HUES48 (cell line): ENCODE measurements at regions not wholly inside any gene's neighbourhood (a gene's known extent, or its start where the extent isn't known, plus 50 kb on each side); places are given as distances from the start of the nearest gene placed in this dataset.

Source experiments
- H3K27ac ChIP-seq: one replicate; pipeline ENCODE4 v1.7.0; 2013; ENCODE audit warnings: low read depth, low read length, inconsistent platforms
- H3K27me3 ChIP-seq: 2 replicates; pipeline ENCODE4 v1.6.1; 2013; ENCODE audit warnings: mild to moderate bottlenecking, low read length; ENCODE audit not compliant: control insufficient read depth, insufficient read depth
- H3K36me3 ChIP-seq: 2 replicates; pipeline ENCODE4 v1.6.1; 2013; ENCODE audit warnings: low read length; ENCODE audit not compliant: control insufficient read depth, insufficient read depth
- H3K4me1 ChIP-seq: 2 replicates; pipeline ENCODE4 v1.6.1; 2013; ENCODE audit warnings: mild to moderate bottlenecking, low read length; ENCODE audit not compliant: control insufficient read depth, insufficient read depth
- H3K4me3 ChIP-seq: 2 replicates; pipeline ENCODE4 v1.5.1; 2013; ENCODE audit warnings: mild to moderate bottlenecking, low read depth, low read length
- H3K9ac ChIP-seq: 2 replicates; pipeline ENCODE4 v1.6.1; 2013; ENCODE audit warnings: mild to moderate bottlenecking, low read depth, low read length, moderate library complexity
- H3K9me3 ChIP-seq: 2 replicates; pipeline ENCODE4 v1.6.1; 2013; ENCODE audit warnings: low read length; ENCODE audit not compliant: control insufficient read depth, insufficient read depth

DNA sequence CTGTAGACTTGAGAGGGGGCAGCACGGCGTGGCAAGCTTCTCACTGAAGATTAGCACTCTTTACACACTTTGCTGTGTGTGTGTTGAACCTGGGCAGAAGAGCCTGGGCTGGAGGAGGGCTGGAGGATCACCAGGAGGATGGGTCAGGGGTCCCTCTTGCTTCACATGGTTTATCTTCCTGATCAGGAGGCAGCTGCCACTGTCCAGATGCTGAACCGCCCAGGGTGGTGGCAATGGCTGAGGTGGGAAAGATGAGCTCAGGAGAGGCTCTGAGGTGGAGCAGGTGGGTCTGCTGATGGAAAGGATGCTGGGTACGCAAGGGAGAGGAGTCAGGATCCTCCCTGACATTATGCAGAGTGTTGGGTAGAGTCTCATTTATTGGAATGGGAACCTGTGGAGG lies 191.5 kb downstream of the RAMP3 start:
- Histone ChIP-seq H3K9ac (no peak overlapping the region), H3K9me3 (no peaks in the 10 kb centered on the region), H3K27me3 (no peaks in the 10 kb centered on the region), H3K36me3 (no peaks in the 10 kb centered on the region), H3K4me1 (0 out of 2 replicates have a peak, but pooled peaks cover 3% of the 10 kb centered on the region), H3K4me3 (no peak overlapping the region), H3K27ac (no peak overlapping the region)

DNA sequence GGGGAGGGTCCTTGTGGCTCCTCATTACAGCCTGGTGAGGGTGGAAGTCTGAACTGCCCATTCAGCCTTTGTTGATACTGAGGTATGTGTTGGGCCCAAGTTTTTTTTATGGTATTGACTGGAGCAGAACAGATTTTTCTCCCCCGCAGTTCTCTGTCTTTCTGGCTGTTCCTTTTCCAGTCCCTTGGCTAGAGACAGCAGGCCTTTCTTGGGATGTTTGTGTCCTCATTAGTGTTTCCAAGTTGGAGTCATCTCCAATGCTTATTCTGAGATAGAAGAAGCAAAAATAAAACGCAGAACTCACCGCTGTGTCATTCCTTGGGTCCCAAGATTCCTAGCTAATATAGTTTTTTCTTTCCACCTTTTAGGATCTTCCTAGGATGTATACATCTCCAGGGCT lies 193.3 kb downstream of the RAMP3 start:
- Histone ChIP-seq H3K27ac (no peak overlapping the region), H3K4me1 (0 out of 2 replicates have a peak, but pooled peaks cover 3% of the 10 kb centered on the region), H3K9ac (no peak overlapping the region)

DNA sequence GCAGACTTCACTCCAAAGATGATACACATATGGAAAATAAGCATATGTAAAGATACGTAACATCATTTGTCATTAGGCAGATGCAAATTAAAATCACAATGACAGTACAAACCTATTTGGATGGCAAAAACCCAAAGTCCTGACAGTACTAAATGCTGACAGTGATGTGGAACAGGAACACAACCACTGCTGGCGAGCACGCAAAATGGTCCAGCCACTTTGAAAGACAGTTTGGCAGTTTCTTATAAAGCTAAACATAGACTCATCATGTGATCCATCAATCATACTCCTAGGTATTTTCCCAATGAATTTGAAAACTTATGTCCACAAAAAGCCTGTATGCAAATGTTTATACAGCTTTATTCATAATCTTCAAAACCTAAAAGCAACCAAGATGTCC lies 200.7 kb downstream of the RAMP3 start:
- Histone ChIP-seq H3K9me3 (no peaks in the 10 kb centered on the region), H3K36me3 (no peaks in the 10 kb centered on the region), H3K4me1 (no peaks in the 10 kb centered on the region), H3K4me3 (no peak overlapping the region), H3K9ac (no peak overlapping the region), H3K27ac (no peak overlapping the region), H3K27me3 (no peaks in the 10 kb centered on the region)

More for the DNA sequence above, 193.3 kb downstream of the RAMP3 start:
- no peaks in the 10 kb centered on the region for H3K27me3 ChIP-seq
- H3K4me3 ChIP-seq = no peak overlapping the region
- no peaks in the 10 kb centered on the region for H3K36me3 ChIP-seq
- no peaks in the 10 kb centered on the region for H3K9me3 ChIP-seq

DNA sequence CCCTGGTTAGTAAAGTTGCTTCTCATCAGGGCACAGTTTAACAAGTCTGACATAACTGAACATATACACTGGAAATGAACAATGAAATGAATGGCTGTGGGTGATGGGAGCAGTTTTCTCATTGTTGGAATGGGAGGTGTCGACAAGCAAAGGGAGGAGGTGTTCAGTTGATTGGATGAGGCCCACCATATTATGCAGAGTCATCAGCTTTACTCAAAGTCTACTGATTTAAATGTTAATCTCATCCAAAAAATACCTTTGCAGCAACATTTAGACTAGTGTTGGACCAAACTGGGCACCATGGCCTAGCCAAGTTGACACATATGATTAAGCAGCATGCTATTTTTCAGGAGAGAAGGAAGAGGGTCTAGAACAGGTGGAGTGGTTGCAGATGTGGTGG lies 201.7 kb downstream of the RAMP3 start:
- Histone ChIP-seq H3K4me3 (no peak overlapping the region), H3K9me3 (no peaks in the 10 kb centered on the region)

DNA sequence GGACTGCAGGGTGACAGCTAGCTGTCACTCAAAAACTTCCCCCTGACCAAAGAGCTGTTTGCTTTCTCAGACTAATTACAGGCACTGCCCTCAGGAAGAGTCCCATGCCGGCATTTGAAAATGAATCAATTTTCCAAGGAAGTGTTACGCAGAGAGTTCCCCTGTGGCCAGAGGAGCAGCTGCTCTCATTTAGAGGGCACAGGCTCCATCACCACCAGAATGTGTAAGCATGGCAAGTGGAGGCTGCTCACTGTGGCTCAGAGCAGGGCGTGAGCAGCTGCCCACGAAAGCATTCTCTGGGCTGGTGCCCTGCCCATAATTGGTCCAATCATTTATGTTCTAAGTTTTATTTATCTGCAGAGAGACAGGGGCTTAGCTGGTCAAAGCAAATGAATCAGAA lies 202.2 kb downstream of the RAMP3 start:
- H3K27ac ChIP-seq = no peak overlapping the region
- H3K9me3 ChIP-seq = no peaks in the 10 kb centered on the region
- no peak overlapping the region for H3K9ac ChIP-seq
- H3K36me3 ChIP-seq = no peaks in the 10 kb centered on the region
- H3K27me3 ChIP-seq = no peaks in the 10 kb centered on the region
- H3K4me1 ChIP-seq = no peaks in the 10 kb centered on the region
- no peak overlapping the region for H3K4me3 ChIP-seq

More for the DNA sequence above, 201.7 kb downstream of the RAMP3 start:
- Histone ChIP-seq H3K36me3 (no peaks in the 10 kb centered on the region), H3K27me3 (no peaks in the 10 kb centered on the region), H3K9ac (no peak overlapping the region), H3K4me1 (no peaks in the 10 kb centered on the region), H3K27ac (no peak overlapping the region)

DNA sequence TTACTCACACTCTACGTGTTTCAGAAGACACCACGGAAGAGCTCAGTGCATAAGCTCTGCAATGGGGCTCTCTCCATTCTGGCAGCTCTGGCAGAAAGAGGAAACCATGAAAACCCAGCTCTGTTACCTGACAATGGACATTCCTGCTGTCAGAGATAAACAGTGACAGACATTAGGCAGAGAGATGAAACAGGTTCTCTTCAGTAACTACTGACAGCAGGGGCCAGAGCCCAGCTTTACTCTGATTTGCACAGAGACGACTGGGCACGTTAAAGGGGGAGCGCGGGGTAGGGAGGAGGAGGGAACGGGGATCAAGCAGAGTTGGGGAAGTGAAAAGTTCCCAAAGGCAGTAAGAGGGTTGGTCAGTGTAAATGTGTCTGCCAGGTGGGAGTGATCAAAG lies 206.1 kb downstream of the RAMP3 start:
- H3K36me3 ChIP-seq = no peaks in the 10 kb centered on the region
- no peaks in the 10 kb centered on the region for H3K27me3 ChIP-seq
- no peak overlapping the region for H3K4me3 ChIP-seq
- no peaks in the 10 kb centered on the region for H3K4me1 ChIP-seq
- H3K9ac ChIP-seq = no peak overlapping the region
- no peaks in the 10 kb centered on the region for H3K9me3 ChIP-seq
- H3K27ac ChIP-seq = no peak overlapping the region

DNA sequence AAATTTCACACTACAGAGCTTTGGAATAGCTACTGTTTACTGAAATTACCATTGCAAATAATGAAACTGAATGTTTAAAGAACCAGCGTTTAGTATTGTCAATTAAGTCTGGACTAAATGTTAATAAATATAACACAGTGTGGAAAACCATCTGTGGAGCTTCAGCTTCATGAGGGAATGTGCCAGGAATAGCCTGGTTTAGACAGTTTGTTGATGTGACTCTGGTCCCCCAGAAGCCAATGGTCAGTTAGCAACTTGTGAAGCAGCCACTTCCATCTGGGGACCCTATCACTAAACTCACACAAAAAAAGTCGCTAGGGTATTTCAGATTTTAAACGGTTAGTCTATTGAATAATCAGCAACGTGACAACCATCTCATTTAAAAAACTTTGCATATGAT lies 207.8 kb downstream of the RAMP3 start:
- H3K36me3 ChIP-seq = no peaks in the 10 kb centered on the region
- no peak overlapping the region for H3K9ac ChIP-seq
- no peak overlapping the region for H3K4me3 ChIP-seq
- no peaks in the 10 kb centered on the region for H3K27me3 ChIP-seq
- no peaks in the 10 kb centered on the region for H3K4me1 ChIP-seq
- H3K27ac ChIP-seq = no peak overlapping the region
- no peaks in the 10 kb centered on the region for H3K9me3 ChIP-seq

DNA sequence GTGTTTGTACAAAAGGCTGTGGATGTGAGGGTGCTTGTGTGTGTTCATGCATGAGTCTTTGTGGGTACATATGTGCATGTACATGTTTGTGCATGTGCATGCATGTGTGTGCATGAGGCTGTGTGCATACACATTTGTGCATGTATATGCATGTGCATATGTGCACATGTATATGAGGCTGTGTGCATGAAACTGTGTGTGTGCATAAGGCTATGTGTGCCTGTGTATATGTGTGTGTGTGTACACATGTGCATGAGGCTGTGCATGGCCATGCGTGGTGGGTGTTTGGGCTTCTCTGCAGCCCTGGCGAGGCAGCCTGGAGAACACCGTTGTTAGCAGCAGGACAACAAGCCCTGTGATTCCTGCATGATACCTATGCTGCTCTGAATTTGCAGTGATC lies 207.7 kb upstream of the ADCY1 start:
- Histone ChIP-seq H3K9me3 (no peaks in the 10 kb centered on the region), H3K27me3 (no peaks in the 10 kb centered on the region), H3K27ac (no peak overlapping the region), H3K4me3 (no peak overlapping the region), H3K36me3 (no peaks in the 10 kb centered on the region), H3K9ac (no peak overlapping the region), H3K4me1 (no peaks in the 10 kb centered on the region)

DNA sequence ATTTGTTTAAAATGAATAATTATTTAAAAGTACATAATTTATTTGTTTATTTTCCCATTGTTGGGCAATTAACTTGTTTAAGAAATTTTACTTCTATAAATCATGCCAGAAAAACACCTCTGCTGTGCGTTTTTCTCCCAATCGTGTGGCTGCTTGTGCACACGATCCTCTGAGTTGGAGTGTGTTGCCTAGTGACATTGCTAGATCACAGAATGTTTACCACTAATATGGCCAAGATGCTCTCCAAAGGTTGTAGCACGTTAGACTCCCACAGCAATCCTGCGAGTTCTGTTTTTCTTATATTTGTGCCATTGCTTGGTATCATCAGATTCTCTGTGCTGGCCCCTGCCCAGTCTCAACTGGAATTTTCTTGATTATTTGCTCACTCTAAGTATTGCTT lies 207.1 kb upstream of the ADCY1 start:
- Histone ChIP-seq H3K36me3 (no peaks in the 10 kb centered on the region), H3K27ac (no peak overlapping the region), H3K27me3 (no peaks in the 10 kb centered on the region)

DNA sequence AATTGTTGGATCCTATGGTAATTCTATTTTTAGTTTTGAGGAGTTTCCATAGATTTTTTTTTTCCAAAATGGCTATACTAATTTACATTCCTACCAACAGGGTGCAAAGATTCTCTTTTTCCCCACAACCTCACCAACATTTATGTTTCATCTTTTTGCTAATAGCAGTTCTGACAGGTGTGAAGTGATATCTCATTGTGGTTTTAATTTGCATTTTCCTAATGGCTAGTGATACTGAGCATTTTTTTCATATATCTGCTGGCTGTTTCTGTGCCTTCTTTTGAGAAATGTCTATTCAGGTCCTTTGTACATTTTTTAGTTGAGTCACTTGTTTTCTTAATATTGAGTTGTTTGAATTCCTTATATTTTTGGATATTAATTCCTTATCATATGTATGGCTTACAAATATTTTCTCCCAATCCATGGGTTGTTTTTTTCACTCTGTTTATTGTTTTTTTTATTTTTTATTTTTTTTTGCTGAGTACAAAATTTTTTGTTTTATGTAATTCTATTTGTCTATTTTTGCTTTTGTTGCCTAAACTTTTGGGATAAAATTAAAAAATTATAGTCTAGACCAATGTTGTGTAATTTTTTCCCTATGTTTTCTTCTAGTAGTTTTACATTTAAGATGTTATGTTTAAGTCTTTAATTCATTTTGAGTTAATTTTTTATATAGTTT lies 205.9 kb upstream of the ADCY1 start:
- Histone ChIP-seq H3K27me3 (no peaks in the 10 kb centered on the region), H3K4me3 (no peak overlapping the region), H3K4me1 (no peaks in the 10 kb centered on the region), H3K9me3 (no peaks in the 10 kb centered on the region), H3K36me3 (no peaks in the 10 kb centered on the region), H3K9ac (no peak overlapping the region), H3K27ac (no peak overlapping the region)

More for the DNA sequence above, 207.1 kb upstream of the ADCY1 start:
- Histone ChIP-seq H3K9ac (no peak overlapping the region), H3K4me3 (no peak overlapping the region), H3K4me1 (no peaks in the 10 kb centered on the region), H3K9me3 (no peaks in the 10 kb centered on the region)

DNA sequence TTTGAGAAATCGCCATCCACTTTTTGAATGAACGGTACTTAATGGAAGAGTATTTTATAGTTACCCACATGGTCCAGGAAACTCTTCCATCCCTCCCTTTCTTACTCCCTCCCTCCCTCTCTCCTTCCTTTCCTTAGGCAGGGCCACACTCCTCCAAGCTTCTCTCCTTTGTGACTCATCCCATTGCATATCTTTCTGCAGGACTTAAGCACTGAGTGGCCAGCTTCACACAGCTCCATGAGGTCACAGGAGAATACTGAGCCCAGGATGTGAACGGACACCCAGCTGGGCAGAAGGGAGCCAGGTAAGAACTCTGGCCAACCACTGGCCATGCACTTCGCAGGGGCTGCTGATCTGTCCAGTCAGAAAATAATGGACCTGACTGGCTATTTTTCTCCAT lies 189.7 kb upstream of the ADCY1 start:
- Histone ChIP-seq H3K27me3 (no peaks in the 10 kb centered on the region), H3K9ac (no peak overlapping the region), H3K9me3 (peaks cover 11% of the 10 kb centered on the region), H3K36me3 (no peaks in the 10 kb centered on the region), H3K27ac (no peak overlapping the region), H3K4me3 (no peak overlapping the region), H3K4me1 (no peaks in the 10 kb centered on the region)
